Right lobe of liver (tissue), 4 donors: ENCODE measurements at regions not wholly inside any gene's neighbourhood (a gene's known extent, or its start where the extent isn't known, plus 50 kb on each side); places are given as distances from the start of the nearest gene placed in this dataset.

Source experiments
- POLR2A ChIP-seq: fragments of 450-650 bp; IDR thresholded peaks from one replicate; pipeline ENCODE4 v1.6.1; 2017; ENCODE audit warnings: antibody characterized with exemption, mild to moderate bottlenecking
- TF ChIP-seq, protein P1 (sequence below), 4 donors: fragments of 200-600 bp in 3 of 4; fragments of 450-650 bp in 1 of 4; IDR thresholded peaks; one replicate each; pipeline versions ENCODE4 v1.5.1 to v1.8.0; 2016 to 2022; ENCODE audit warnings: antibody characterized with exemption in 4 of 4, mild to moderate bottlenecking in 2 of 4
- donor health status: DM: no; HTN: no; CAD: no.
- donor health status: DM: no; HTN: no; CAD: no.
- donor health status: DM: no; HTN: yes; CAD: no.

DNA sequence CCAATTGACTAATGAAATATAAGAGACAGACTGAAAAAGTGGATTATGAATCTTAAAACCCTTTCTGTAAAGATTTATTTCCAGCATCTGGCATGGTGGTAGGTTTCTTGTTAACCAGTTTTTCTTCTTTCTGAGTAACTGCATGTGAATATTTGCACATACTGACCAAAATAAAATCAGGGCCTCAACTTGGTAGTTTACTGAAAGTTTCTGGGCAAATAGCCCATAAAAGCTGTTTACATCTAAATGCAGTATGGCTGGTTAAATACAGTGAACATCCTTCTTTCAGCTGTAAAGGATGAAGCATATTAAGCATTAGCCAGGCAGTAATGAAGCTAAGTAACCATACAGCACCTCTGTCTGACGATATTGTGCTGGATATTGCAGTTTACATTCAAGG is 83.6 kb upstream of the EYS start:
- TF ChIP-seq, protein P1, sequence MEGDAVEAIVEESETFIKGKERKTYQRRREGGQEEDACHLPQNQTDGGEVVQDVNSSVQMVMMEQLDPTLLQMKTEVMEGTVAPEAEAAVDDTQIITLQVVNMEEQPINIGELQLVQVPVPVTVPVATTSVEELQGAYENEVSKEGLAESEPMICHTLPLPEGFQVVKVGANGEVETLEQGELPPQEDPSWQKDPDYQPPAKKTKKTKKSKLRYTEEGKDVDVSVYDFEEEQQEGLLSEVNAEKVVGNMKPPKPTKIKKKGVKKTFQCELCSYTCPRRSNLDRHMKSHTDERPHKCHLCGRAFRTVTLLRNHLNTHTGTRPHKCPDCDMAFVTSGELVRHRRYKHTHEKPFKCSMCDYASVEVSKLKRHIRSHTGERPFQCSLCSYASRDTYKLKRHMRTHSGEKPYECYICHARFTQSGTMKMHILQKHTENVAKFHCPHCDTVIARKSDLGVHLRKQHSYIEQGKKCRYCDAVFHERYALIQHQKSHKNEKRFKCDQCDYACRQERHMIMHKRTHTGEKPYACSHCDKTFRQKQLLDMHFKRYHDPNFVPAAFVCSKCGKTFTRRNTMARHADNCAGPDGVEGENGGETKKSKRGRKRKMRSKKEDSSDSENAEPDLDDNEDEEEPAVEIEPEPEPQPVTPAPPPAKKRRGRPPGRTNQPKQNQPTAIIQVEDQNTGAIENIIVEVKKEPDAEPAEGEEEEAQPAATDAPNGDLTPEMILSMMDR (IDR thresholded peaks at IDR 0.05): no peak
- no peak for TF ChIP-seq POLR2A
